Activated CD8-positive, alpha-beta memory T cell treated with anti-CD3 and anti-CD28 coated beads for 24 hours (primary cell): ENCODE measurements at regions not wholly inside any gene's neighbourhood (a gene's known extent, or its start where the extent isn't known, plus 50 kb on each side); places are given as distances from the start of the nearest gene placed in this dataset.
"Not testable (repeated sequence)": the region's sequence is repeated elsewhere in the genome, so short reads cannot be mapped to it uniquely, and the experiment has no call there.

ENCODE experiments used
- DNase-seq: peaks from one replicate; pipeline ENCODE4 v3.0.0-alpha.2; 2020

GRCh38 chr18:60200558-60200957, 172.0 kb downstream of the MC4R start:
- no peak for DNase-seq

- no peak for DNase-seq
These were observed 173.1 kb downstream of the MC4R start for GRCh38 chr18:60199505-60199904.

GRCh38 chr18:60197671-60198462, 174.7 kb downstream of the MC4R start:
- no peak for DNase-seq

GRCh38 chr18:60196836-60197606, 175.6 kb downstream of the MC4R start:
- no peak for DNase-seq

GRCh38 chr18:60193780-60194179, 178.8 kb downstream of the MC4R start:
- DNase-seq = no peak

GRCh38 chr18:60191926-60192325, 180.6 kb downstream of the MC4R start:
- no peak for DNase-seq

- no peak for DNase-seq
These were observed 182.7 kb downstream of the MC4R start for GRCh38 chr18:60189856-60190255.

- DNase-seq = no peak
These were observed 183.6 kb downstream of the MC4R start for GRCh38 chr18:60188958-60189357.

- DNase-seq = no peak
These were observed 190.4 kb downstream of the MC4R start for GRCh38 chr18:60182223-60182622.

GRCh38 chr18:60180671-60181070, 191.9 kb downstream of the MC4R start:
- DNase-seq = no peak

GRCh38 chr18:60178224-60178623, 194.4 kb downstream of the MC4R start:
- DNase-seq = not testable (repeated sequence)

GRCh38 chr18:60176259-60176658, 196.3 kb downstream of the MC4R start:
- DNase-seq = no peak

- DNase-seq = no peak
These were observed 197.7 kb downstream of the MC4R start for GRCh38 chr18:60174832-60175231.

GRCh38 chr18:60172030-60172429, 200.5 kb downstream of the MC4R start:
- DNase-seq = no peak

- no peak for DNase-seq
These were observed 209.0 kb downstream of the MC4R start for GRCh38 chr18:60163622-60164021.

- no peak for DNase-seq
These were observed 210.2 kb downstream of the MC4R start for GRCh38 chr18:60162388-60162787.

- no peak for DNase-seq
These were observed 214.8 kb downstream of the MC4R start for GRCh38 chr18:60157810-60158209.

GRCh38 chr18:60153376-60153775, 219.2 kb downstream of the MC4R start:
- no peak for DNase-seq

- no peak for DNase-seq
These were observed 223.3 kb downstream of the MC4R start for GRCh38 chr18:60149316-60149715.

GRCh38 chr18:60147323-60147722, 225.3 kb downstream of the MC4R start:
- DNase-seq = no peak

GRCh38 chr18:60146220-60146960, 226.2 kb downstream of the MC4R start:
- DNase-seq = no peak

GRCh38 chr18:60145776-60146175, 226.8 kb downstream of the MC4R start:
- no peak for DNase-seq

- no peak for DNase-seq
These were observed 235.0 kb downstream of the PMAIP1 start for GRCh38 chr18:60134806-60135205.

GRCh38 chr18:60130284-60130683, 230.5 kb downstream of the PMAIP1 start:
- DNase-seq = no peak
